Mucosa of gallbladder (tissue), 1 donor: ENCODE measurements at regions not wholly inside any gene's neighbourhood (a gene's known extent, or its start where the extent isn't known, plus 50 kb on each side); places are given as distances from the start of the nearest gene placed in this dataset.
"Not testable (repeated sequence)": the region's sequence is repeated elsewhere in the genome, so short reads cannot be mapped to it uniquely, and the experiment has no call there.

Experiments used
- DNase-seq: peaks from one replicate; pipeline ENCODE4 v3.0.0-alpha.2; 2020; ENCODE audit warnings: low spot score
- donor health status: DM: no; HTN: no; CAD: no.

GRCh38 chr3:21894459-21895340 lies 143.7 kb upstream of the ZNF385D start:
- no peak for DNase-seq

- no peak for DNase-seq
These were observed 147.3 kb upstream of the ZNF385D start for GRCh38 chr3:21898316-21898715.

GRCh38 chr3:21901484-21901883 lies 150.5 kb upstream of the ZNF385D start:
- no peak for DNase-seq

- DNase-seq = no peak
These were observed 151.9 kb upstream of the ZNF385D start for GRCh38 chr3:21902956-21903355.

GRCh38 chr3:21909096-21909495 lies 158.1 kb upstream of the ZNF385D start:
- DNase-seq = no peak

- no peak for DNase-seq
These were observed 161.7 kb upstream of the ZNF385D start for GRCh38 chr3:21912711-21913110.

- DNase-seq = no peak
These were observed 162.8 kb upstream of the ZNF385D start for GRCh38 chr3:21913791-21914190.

GRCh38 chr3:21914451-21914850 lies 163.4 kb upstream of the ZNF385D start:
- no peak for DNase-seq

GRCh38 chr3:21919383-21919782 lies 168.4 kb upstream of the ZNF385D start:
- no peak for DNase-seq

GRCh38 chr3:21920421-21920861 lies 169.4 kb upstream of the ZNF385D start:
- no peak for DNase-seq

- DNase-seq = not testable (repeated sequence)
These were observed 172.1 kb upstream of the ZNF385D start for GRCh38 chr3:21923156-21923555.

- DNase-seq = no peak
These were observed 176.3 kb upstream of the ZNF385D start for GRCh38 chr3:21927261-21927660.

GRCh38 chr3:21934591-21934990 lies 183.6 kb upstream of the ZNF385D start:
- no peak for DNase-seq

GRCh38 chr3:21936207-21936606 lies 185.2 kb upstream of the ZNF385D start:
- no peak for DNase-seq

GRCh38 chr3:21938267-21938681 lies 187.3 kb upstream of the ZNF385D start:
- DNase-seq = no peak

GRCh38 chr3:21942328-21942727 lies 191.3 kb upstream of the ZNF385D start:
- no peak for DNase-seq

- no peak for DNase-seq
These were observed 193.2 kb upstream of the ZNF385D start for GRCh38 chr3:21944251-21944650.

GRCh38 chr3:21952856-21953255 lies 201.8 kb upstream of the ZNF385D start:
- DNase-seq = no peak

GRCh38 chr3:21954709-21955108 lies 203.7 kb upstream of the ZNF385D start:
- DNase-seq = no peak

- DNase-seq = no peak
These were observed 204.4 kb upstream of the ZNF385D start for GRCh38 chr3:21955406-21955805.

- no peak for DNase-seq
These were observed 209.0 kb upstream of the ZNF385D start for GRCh38 chr3:21960033-21960432.

- DNase-seq = no peak
These were observed 211.4 kb upstream of the ZNF385D start for GRCh38 chr3:21962456-21962855.

GRCh38 chr3:21966457-21966856 lies 215.4 kb upstream of the ZNF385D start:
- not testable (repeated sequence) for DNase-seq

- no peak for DNase-seq
These were observed 228.7 kb upstream of the ZNF385D start for GRCh38 chr3:21979706-21980105.
